MG63 (cell line): ENCODE measurements at regions not wholly inside any gene's neighbourhood (a gene's known extent, or its start where the extent isn't known, plus 50 kb on each side); places are given as distances from the start of the nearest gene placed in this dataset.
"Not testable (repeated sequence)": the region's sequence is repeated elsewhere in the genome, so short reads cannot be mapped to it uniquely, and the experiment has no call there.

Source experiments
- DNase-seq: peaks from one replicate; pipeline ENCODE4 v3.0.0-alpha.2; 2020
- H3K27me3 ChIP-seq: fragments of 250-450 bp; sonication (Bioruptor Pico); 2 replicates; pipeline ENCODE4 v1.5.1; 2020; ENCODE audit warnings: mild to moderate bottlenecking, moderate library complexity
- H3K36me3 ChIP-seq: fragments of 250-450 bp; sonication (Bioruptor Pico); 2 replicates; pipeline ENCODE4 v1.5.1; 2020; ENCODE audit warnings: mild to moderate bottlenecking, moderate library complexity
- H3K4me3 ChIP-seq: fragments of 250-450 bp; sonication (Bioruptor Pico); 2 replicates; pipeline ENCODE4 v1.5.1; 2020; ENCODE audit warnings: mild to moderate bottlenecking, moderate library complexity
- H3K9me3 ChIP-seq: fragments of 250-450 bp; sonication (Bioruptor Pico); 2 replicates; pipeline ENCODE4 v1.5.1; 2020; ENCODE audit warnings: mild to moderate bottlenecking, moderate library complexity

- H3K36me3 ChIP-seq: no peaks in the 10 kb centered on the region
- no peaks in the 10 kb centered on the region for H3K27me3 ChIP-seq
- DNase-seq: peak; percentile 56
- no peaks in the 10 kb centered on the region for H3K9me3 ChIP-seq
- no peak overlapping the region for H3K4me3 ChIP-seq
Observed at GRCh38 chr3:177329854-177330253, 132.6 kb upstream of the TBL1XR1 start.

- Histone ChIP-seq H3K4me3 (no peak overlapping the region), H3K27me3 (no peaks in the 10 kb centered on the region)
- peak; percentile 24 for DNase-seq
Observed at GRCh38 chr3:177330779-177331178, 133.5 kb upstream of the TBL1XR1 start.

GRCh38 chr3:177331203-177331835 lies 134.0 kb upstream of the TBL1XR1 start:
- Histone ChIP-seq H3K36me3 (no peaks in the 10 kb centered on the region), H3K4me3 (no peak overlapping the region), H3K9me3 (no peaks in the 10 kb centered on the region), H3K27me3 (no peaks in the 10 kb centered on the region)
- no peak for DNase-seq

More at GRCh38 chr3:177330779-177331178, 133.5 kb upstream of the TBL1XR1 start:
- no peaks in the 10 kb centered on the region for H3K36me3 ChIP-seq
- H3K9me3 ChIP-seq: no peaks in the 10 kb centered on the region

- no peaks in the 10 kb centered on the region for H3K27me3 ChIP-seq
- DNase-seq: no peak
- H3K4me3 ChIP-seq: no peak overlapping the region
- H3K9me3 ChIP-seq: no peaks in the 10 kb centered on the region
- H3K36me3 ChIP-seq: no peaks in the 10 kb centered on the region
Observed at GRCh38 chr3:177332955-177333354, 135.7 kb upstream of the TBL1XR1 start.

- Histone ChIP-seq H3K27me3 (no peaks in the 10 kb centered on the region), H3K9me3 (no peaks in the 10 kb centered on the region), H3K4me3 (no peak overlapping the region), H3K36me3 (no peaks in the 10 kb centered on the region)
- no peak for DNase-seq
Observed at GRCh38 chr3:177333533-177334520, 136.5 kb upstream of the TBL1XR1 start.

GRCh38 chr3:177334803-177335202 lies 137.5 kb upstream of the TBL1XR1 start:
- no peak for DNase-seq
- Histone ChIP-seq H3K27me3 (no peaks in the 10 kb centered on the region), H3K36me3 (no peaks in the 10 kb centered on the region), H3K9me3 (no peaks in the 10 kb centered on the region), H3K4me3 (no peak overlapping the region)

GRCh38 chr3:177335728-177336127 lies 138.4 kb upstream of the TBL1XR1 start:
- Histone ChIP-seq H3K4me3 (no peak overlapping the region), H3K27me3 (no peaks in the 10 kb centered on the region), H3K36me3 (no peaks in the 10 kb centered on the region), H3K9me3 (no peaks in the 10 kb centered on the region)
- no peak for DNase-seq

- Histone ChIP-seq H3K9me3 (no peaks in the 10 kb centered on the region), H3K36me3 (no peaks in the 10 kb centered on the region), H3K4me3 (no peak overlapping the region), H3K27me3 (no peaks in the 10 kb centered on the region)
- DNase-seq: no peak
Observed at GRCh38 chr3:177336873-177337450, 139.7 kb upstream of the TBL1XR1 start.

GRCh38 chr3:177337541-177338331 lies 140.5 kb upstream of the TBL1XR1 start:
- Histone ChIP-seq H3K36me3 (no peaks in the 10 kb centered on the region), H3K27me3 (no peaks in the 10 kb centered on the region), H3K4me3 (no peak overlapping the region), H3K9me3 (no peaks in the 10 kb centered on the region)
- DNase-seq: peak; percentile 78

GRCh38 chr3:177338697-177339219 lies 141.5 kb upstream of the TBL1XR1 start:
- Histone ChIP-seq H3K36me3 (no peaks in the 10 kb centered on the region), H3K27me3 (no peaks in the 10 kb centered on the region), H3K9me3 (no peaks in the 10 kb centered on the region), H3K4me3 (no peak overlapping the region)
- DNase-seq: no peak

GRCh38 chr3:177339220-177339703 lies 142.0 kb upstream of the TBL1XR1 start:
- H3K27me3 ChIP-seq, DNase-seq, H3K4me3 ChIP-seq, H3K36me3 ChIP-seq, H3K9me3 ChIP-seq: not testable (repeated sequence)

GRCh38 chr3:177340243-177340830 lies 143.1 kb upstream of the TBL1XR1 start:
- Histone ChIP-seq H3K36me3 (no peaks in the 10 kb centered on the region), H3K27me3 (no peaks in the 10 kb centered on the region), H3K9me3 (no peaks in the 10 kb centered on the region), H3K4me3 (no peak overlapping the region)
- DNase-seq: no peak

- H3K4me3 ChIP-seq: no peak overlapping the region
- no peaks in the 10 kb centered on the region for H3K36me3 ChIP-seq
- DNase-seq: no peak
- H3K27me3 ChIP-seq: no peaks in the 10 kb centered on the region
- no peaks in the 10 kb centered on the region for H3K9me3 ChIP-seq
Observed at GRCh38 chr3:177341736-177342419, 144.6 kb upstream of the TBL1XR1 start.

- no peaks in the 10 kb centered on the region for H3K27me3 ChIP-seq
- no peaks in the 10 kb centered on the region for H3K36me3 ChIP-seq
- no peak overlapping the region for H3K4me3 ChIP-seq
- DNase-seq: no peak
- no peaks in the 10 kb centered on the region for H3K9me3 ChIP-seq
Observed at GRCh38 chr3:177343122-177343625, 145.9 kb upstream of the TBL1XR1 start.
